PFSK-1 (cell line): ENCODE measurements at regions not wholly inside any gene's neighbourhood (a gene's known extent, or its start where the extent isn't known, plus 50 kb on each side); places are given as distances from the start of the nearest gene placed in this dataset.

Experiments used
- FOXP2 ChIP-seq: optimal IDR thresholded peaks from 2 replicates; pipeline ENCODE3; 2011; ENCODE audit warnings: borderline replicate concordance, control low read depth, inconsistent platforms; ENCODE audit not compliant: insufficient read depth; ENCODE audit errors: extremely low read length, extremely low read depth
- POLR2AphosphoS5 ChIP-seq: IDR thresholded peaks from 2 replicates; pipeline ENCODE4 v1.6.1; 2012; ENCODE audit warnings: low read depth, mild to moderate bottlenecking, control low read depth, low read length, moderate library complexity
- TF ChIP-seq, protein P1 (sequence below), 2 experiments: IDR thresholded peaks; 2 replicates each; pipeline versions ENCODE4 v1.6.1 to v1.8.0; 2011 to 2012; ENCODE audit warnings: low read depth in 2 of 2, low read length in 2 of 2, control low read depth in 1 of 2, inconsistent platforms in 1 of 2, mild to moderate bottlenecking in 1 of 2, moderate library complexity in 1 of 2; ENCODE audit not compliant: insufficient read depth in 1 of 2

DNA sequence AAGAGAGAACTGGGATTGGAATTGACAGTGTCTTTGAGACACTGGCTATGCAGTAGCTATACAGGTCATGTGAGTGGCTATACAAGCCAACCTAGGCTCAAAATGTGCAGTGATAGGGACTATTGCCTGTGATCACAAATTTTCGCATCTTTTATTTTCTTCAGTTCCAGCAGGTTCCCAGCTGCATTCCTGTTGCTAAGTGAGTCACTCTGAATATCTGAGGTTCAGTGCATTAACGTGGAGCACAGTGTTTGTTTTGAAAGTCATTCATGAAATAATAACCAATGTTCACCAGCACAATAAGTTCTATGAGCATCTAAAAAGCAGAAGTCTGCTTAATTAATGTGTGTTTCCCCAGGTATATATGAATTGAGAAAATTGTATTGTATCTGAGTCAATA is 1236.0 kb upstream of the CELF2 start:
- TF ChIP-seq, protein P1, sequence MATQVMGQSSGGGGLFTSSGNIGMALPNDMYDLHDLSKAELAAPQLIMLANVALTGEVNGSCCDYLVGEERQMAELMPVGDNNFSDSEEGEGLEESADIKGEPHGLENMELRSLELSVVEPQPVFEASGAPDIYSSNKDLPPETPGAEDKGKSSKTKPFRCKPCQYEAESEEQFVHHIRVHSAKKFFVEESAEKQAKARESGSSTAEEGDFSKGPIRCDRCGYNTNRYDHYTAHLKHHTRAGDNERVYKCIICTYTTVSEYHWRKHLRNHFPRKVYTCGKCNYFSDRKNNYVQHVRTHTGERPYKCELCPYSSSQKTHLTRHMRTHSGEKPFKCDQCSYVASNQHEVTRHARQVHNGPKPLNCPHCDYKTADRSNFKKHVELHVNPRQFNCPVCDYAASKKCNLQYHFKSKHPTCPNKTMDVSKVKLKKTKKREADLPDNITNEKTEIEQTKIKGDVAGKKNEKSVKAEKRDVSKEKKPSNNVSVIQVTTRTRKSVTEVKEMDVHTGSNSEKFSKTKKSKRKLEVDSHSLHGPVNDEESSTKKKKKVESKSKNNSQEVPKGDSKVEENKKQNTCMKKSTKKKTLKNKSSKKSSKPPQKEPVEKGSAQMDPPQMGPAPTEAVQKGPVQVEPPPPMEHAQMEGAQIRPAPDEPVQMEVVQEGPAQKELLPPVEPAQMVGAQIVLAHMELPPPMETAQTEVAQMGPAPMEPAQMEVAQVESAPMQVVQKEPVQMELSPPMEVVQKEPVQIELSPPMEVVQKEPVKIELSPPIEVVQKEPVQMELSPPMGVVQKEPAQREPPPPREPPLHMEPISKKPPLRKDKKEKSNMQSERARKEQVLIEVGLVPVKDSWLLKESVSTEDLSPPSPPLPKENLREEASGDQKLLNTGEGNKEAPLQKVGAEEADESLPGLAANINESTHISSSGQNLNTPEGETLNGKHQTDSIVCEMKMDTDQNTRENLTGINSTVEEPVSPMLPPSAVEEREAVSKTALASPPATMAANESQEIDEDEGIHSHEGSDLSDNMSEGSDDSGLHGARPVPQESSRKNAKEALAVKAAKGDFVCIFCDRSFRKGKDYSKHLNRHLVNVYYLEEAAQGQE (IDR thresholded peaks at IDR 0.05; ENCODE audit: insufficient read depth in 1 of 2, low read depth in 2 of 2, low read length in 2 of 2), result no peak
- TF ChIP-seq FOXP2 (no peak), POLR2AphosphoS5 (no peak)
